ENCODE measurements at regions not wholly inside any gene's neighbourhood (a gene's known extent, or its start where the extent isn't known, plus 50 kb on each side); places are given as distances from the start of the nearest gene placed in this dataset.
"Not testable (repeated sequence)": the region's sequence is repeated elsewhere in the genome, so short reads cannot be mapped to it uniquely, and the experiment has no call there.

DNA sequence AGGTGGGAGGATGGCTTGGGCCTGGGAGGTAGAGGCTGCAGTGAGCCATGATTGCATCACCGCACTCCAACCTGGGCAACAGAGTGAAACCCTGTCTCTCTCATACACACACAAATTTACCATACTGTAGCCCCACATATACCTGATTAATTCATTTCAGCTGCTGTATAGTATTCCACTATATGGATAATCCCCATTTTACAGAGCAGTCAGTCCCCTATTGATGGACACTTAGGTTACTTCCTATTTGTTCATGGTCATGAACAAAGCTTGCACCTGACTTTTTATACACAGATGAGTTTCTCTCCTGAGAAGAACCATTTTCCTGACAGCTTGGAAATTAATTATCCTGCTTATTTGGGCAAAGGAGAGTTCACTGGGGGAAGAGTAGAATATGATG is 59.2 kb downstream of the EMX2 start:
- no peak for DNase-seq (ENCODE audit: extremely low read depth, low read depth)

DNA sequence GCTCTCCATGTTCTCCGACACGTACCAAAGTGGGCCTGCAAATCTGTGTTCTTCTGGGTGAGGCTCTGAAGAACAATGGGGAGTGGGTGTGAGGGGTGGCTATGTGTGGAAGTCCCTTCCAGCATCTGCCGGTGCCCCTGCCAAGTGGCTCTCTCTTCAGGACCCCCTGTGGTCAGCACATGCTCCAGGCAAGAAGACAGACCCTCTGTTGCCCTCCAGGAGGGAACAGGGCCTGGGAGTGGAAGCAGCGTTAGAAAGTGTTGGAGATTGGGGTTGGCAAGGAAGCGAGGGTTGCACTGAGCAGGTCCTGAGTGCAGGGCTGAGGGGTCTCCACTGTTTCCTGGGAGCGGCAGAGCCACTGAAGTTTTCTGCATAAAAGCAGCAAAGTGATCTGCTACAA is 60.5 kb downstream of the EMX2 start:
- DNase-seq (ENCODE audit: extremely low read depth, low read depth), result no peak

DNA sequence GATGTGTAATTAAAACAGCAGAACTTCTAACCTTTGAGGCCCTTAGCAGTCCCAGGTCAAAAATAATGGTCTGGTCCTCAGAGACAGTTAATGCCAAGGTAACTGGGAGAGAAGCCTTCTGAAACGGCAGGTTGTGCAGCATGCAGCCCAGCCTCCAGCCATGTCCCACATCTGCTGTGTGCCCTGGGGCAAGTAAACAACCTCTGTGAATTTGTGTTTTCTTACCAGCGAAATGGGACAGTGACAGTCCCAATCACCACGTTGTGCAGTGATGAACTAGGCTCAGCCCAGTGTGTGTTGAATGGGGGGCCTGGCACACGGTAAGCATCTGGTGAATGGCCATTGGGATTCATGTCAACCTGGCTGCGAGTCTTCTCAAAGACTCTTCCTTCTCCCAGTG is 61.2 kb downstream of the EMX2 start:
- DNase-seq (ENCODE audit: extremely low read depth, low read depth), result no peak

DNA sequence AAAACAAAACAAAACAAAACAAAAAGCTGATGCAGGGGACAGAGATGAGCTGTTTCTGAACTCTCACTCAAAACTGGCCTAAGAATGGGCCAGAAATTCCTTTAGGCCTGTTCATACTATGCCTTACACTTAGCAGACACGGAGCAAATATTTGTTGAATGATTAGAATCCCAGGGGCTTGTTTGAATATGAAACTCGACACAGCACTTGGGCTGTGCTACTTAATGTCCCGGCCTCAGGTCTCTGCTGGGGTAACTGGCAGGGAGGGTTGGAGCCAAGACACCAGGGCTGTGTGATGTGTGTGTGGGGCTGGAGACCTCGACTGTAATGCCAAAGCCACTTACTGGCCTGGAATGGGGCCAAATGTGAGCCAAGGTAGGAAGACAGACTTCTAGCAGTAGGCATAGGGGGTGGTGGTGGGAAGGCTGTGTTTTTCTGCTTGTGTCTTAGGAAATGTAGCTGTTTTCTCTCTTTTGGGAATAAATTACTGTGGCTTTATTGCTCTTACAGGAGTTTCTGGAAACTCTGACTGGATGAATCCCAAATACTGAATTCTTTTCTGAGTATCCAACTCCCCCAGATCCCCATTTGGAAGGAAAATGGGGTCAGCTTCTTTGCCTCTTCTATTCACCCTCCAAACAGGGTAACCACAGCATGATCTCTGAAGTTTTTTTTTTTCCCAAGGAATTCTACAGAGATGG is 66.7 kb downstream of the EMX2 start:
- no peak for DNase-seq (ENCODE audit: extremely low read depth, low read depth)

GRCh38 chr10:117609796-117610170 is 67.2 kb downstream of the EMX2 start:
- DNase-seq (ENCODE audit: extremely low read depth, low read depth), result no peak

- DNase-seq (ENCODE audit: extremely low read depth, low read depth), result no peak
Measured at GRCh38 chr10:117610321-117610720, 67.8 kb downstream of the EMX2 start.

GRCh38 chr10:117612113-117612512 is 69.6 kb downstream of the EMX2 start:
- no peak for DNase-seq (ENCODE audit: extremely low read depth, low read depth)

GRCh38 chr10:117615649-117616048 is 73.1 kb downstream of the EMX2 start:
- DNase-seq (ENCODE audit: extremely low read depth, low read depth), result no peak

DNA sequence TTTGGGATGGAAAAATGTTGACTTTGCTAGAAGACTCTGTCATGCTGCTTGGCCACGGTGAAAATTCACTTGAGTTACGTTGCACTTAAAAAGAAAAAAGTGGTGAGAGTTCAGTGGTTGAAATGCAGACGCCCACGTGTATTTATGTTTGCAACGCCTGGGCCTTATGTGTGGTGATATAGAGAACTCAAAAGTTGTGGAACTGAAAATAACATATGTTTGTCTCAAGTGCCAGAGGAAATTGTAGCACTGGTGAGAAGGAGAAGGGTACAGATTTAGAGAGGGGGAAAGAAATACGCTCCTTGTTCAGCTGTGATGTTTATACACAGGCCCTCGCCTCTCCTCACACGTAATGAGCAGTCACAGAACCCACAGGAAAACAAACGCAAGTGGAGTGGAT is 73.6 kb downstream of the EMX2 start:
- DNase-seq (ENCODE audit: extremely low read depth, low read depth), result no peak

DNA sequence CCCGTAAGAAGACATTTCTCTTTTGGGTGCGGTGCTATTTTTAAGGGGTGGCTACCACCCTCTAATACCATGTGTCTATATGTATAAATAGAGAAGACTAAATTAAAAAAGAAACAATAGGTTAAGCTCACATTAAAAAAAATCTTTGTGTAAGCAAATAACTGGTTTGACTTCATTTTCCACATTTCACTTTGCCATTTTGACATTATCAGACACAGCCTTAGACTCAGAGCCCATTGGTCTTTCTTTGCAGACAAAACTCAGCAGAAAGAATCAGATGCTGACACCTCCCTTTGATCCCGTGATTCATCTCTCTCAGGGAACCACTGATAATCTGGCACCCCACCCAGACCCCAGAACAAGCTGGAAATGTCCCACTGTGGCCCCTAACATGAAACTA is 74.5 kb downstream of the EMX2 start:
- no peak for DNase-seq (ENCODE audit: extremely low read depth, low read depth)

GRCh38 chr10:117617659-117618058 is 75.1 kb downstream of the EMX2 start:
- DNase-seq (ENCODE audit: extremely low read depth, low read depth), result no peak

- no peak for DNase-seq (ENCODE audit: extremely low read depth, low read depth)
Measured at GRCh38 chr10:117619223-117619622, 76.7 kb downstream of the EMX2 start.

DNA sequence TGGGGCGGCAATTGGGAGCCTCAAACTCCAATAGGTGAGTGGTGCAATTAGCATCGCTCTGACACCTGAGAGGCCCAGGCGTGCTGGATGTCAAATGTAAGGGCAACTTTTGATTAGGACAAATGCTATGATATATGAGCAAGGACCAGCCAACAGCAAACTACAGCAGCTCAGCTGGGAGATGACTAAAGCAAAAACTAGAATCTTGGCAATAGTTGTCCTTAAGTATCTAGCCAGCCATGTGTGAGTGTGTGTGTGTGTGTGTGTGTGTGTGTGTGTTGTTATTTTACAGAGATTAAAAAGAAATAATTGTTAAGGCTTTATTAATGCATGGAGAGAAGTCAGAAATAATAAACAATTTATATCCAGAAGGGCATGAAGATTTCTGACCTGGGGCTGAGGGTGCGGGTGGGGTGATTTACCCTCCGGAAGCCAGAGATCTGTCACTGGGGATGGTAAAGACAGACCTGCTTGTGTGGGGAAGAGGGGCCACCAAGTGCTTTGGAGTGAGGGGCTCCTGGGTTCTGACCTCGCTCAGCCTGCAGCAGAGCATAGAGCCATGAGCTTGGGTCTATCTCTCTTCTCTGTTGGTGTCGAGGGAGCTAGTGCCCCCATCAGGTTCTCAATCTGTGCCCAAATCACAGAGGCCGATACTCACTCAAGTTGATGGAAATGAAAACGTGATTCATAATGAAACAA is 77.3 kb downstream of the EMX2 start:
- DNase-seq (ENCODE audit: extremely low read depth, low read depth), result no peak

DNA sequence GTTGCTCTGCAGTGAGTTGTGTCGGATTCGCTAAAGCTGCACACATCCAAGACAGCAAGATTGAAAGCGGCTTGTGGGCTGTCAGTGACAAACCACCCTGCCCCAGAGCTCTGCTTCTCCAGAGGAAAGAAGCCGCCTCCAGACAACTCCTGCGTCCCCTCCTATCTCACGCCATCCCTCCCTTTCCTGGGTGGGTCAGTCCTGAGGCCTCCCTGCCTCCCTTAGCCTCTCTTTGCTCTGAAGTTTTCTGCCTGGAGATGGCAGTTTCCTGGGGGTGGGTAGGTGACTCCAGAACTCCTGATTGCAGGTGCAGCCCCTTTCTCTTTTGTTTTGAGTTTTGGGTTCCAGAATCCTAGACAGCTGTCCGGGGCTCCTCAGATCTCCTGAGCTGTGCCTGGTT is 78.7 kb downstream of the EMX2 start:
- DNase-seq (ENCODE audit: extremely low read depth, low read depth), result no peak

GRCh38 chr10:117621795-117622420 is 79.4 kb downstream of the EMX2 start:
- DNase-seq (ENCODE audit: extremely low read depth, low read depth), result no peak

DNA sequence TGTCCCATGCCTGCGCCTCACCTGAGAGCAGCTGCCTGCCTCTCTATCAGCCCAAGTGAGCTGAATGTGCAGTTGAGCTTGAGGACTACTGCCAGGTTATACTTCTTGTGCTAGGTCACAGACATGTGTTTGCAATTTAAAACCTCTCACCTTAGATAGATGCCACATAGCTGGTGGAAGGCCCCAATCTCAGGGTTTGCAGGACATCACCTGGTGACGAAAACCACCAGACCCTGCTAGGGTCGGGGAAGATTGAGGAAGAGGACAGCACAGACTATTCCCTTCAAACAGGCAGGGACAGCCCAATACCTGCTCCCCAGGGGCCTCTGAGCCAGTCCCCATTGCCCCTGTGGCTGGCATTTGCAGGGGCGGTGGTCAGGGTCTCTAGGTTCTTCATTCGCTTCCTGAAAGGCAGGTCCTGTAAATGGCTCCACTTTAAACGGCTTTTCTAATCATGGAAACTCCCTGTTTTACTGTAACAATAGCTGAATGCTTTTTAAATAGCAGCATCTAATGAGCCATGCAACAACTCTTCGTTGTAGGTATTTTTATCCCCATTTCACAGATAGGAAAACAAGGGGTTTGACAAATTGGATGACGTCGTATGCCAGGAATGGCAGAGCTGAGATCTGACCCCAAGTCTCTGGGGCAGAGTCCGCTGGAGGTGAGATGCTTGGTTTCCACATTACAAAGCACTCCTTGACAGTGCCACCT is 80.1 kb downstream of the EMX2 start:
- DNase-seq (ENCODE audit: extremely low read depth, low read depth), result no peak

GRCh38 chr10:117626228-117626627 is 83.7 kb downstream of the EMX2 start:
- DNase-seq (ENCODE audit: extremely low read depth, low read depth), result no peak

GRCh38 chr10:117627561-117627960 is 85.0 kb downstream of the EMX2 start:
- DNase-seq (ENCODE audit: extremely low read depth, low read depth), result no peak

DNA sequence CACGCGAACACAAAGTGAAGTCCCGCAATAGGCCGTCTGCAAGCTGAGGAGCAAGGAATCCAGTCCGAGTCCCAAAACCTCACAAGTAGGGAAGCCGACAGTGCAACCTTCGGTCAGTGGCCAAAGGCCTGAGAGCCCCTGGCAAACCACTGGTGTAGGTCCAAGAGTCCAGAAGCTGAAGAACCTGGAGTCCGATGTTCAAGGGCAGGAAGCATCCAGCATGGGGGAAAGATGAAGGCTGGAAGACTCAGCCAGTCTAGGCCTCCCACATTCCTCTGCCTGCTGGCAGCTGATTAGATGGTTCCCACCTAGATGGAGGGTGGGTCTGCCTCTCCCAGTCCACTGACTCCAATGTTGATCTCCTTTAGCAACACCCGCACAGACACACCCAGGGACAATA is 87.2 kb downstream of the EMX2 start:
- not testable (repeated sequence) for DNase-seq (ENCODE audit: extremely low read depth, low read depth)

GRCh38 chr10:117631276-117632145 is 89.0 kb downstream of the EMX2 start:
- DNase-seq (ENCODE audit: extremely low read depth, low read depth), result no peak

DNA sequence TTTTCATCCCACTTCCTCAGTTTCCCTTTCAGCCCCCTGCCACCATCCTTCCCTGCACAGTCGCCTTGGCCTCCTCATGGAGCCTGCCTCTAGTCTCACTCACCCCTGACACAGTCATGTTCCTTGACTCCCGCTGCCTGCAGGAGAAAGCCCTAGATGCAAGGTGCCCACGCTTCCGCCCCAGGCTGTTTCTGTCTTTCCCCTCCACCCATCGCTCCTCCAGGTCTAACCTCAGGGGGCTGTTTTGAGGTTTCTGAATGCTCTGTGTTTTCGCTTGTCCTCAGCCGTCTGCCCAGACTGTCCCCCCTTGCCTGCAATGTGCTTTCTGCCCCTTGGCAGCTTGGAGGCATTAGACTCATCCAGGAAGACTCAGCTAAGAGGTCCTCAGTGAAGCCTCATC is 89.9 kb downstream of the EMX2 start:
- DNase-seq (ENCODE audit: extremely low read depth, low read depth), result no peak

Data from NCI-H460 (cell line).